Gastroesophageal sphincter (tissue), 4 donors: ENCODE measurements at regions not wholly inside any gene's neighbourhood (a gene's known extent, or its start where the extent isn't known, plus 50 kb on each side); places are given as distances from the start of the nearest gene placed in this dataset.

Experiments
- ATAC-seq: fragments of 150-250 bp; one replicate; pipeline ENCODE4 v1.9.1; 2016; ENCODE audit warnings: mild to moderate bottlenecking, moderate library complexity
- H3K27ac ChIP-seq, 4 donors: fragments of 200-600 bp; sonication (generic) in 3 of 4; 1 replicate in 3 of 4; 2 replicates in 1 of 4; pipeline ENCODE4 v1.5.1; 2016 to 2019
- H3K27me3 ChIP-seq: fragments of 200-600 bp; sonication (generic); one replicate; pipeline ENCODE4 v1.5.1; 2019
- H3K36me3 ChIP-seq, 2 donors: fragments of 200-600 bp; sonication (generic); one replicate each; pipeline ENCODE4 v1.5.1; 2019; ENCODE audit warnings: control low read depth in 1 of 2
- H3K4me1 ChIP-seq, 3 donors: fragments of 200-600 bp; sonication (generic); 1 replicate in 2 of 3; 2 replicates in 1 of 3; pipeline ENCODE4 v1.5.1; 2016 to 2019; ENCODE audit warnings: control low read depth in 2 of 3
- H3K4me3 ChIP-seq, 2 donors: fragments of 200-600 bp; sonication (generic); one replicate each; pipeline ENCODE4 v1.5.1; 2019; ENCODE audit warnings: mild to moderate bottlenecking in 1 of 2, moderate library complexity in 1 of 2
- H3K9me3 ChIP-seq, 3 donors: fragments of 200-600 bp; sonication (generic); one replicate each; pipeline ENCODE4 v1.5.1; 2017 to 2019; ENCODE audit warnings: control low read depth in 2 of 3
- EP300 ChIP-seq: sonication (generic); formaldehyde crosslinking; IDR thresholded peaks from one replicate; pipeline ENCODE4 v1.6.1; 2017; ENCODE audit warnings: antibody characterized with exemption, mild to moderate bottlenecking
- POLR2A ChIP-seq, 2 donors: fragments of 450-650 bp; IDR thresholded peaks; one replicate each; pipeline ENCODE4 v1.6.1; 2017; ENCODE audit warnings: antibody characterized with exemption in 2 of 2, mild to moderate bottlenecking in 2 of 2, moderate library complexity in 1 of 2
- POLR2AphosphoS5 ChIP-seq: sonication (generic); formaldehyde crosslinking; IDR thresholded peaks from one replicate; pipeline ENCODE4 v1.6.1; 2017; ENCODE audit warnings: antibody characterized with exemption
- WGBS, 2 donors: methylation state at CpG; one replicate each; pipeline ENCODE4 v1.1.5; 2018; ENCODE audit warnings: low coverage in 1 of 2; 5-methylcytosine and 5-hydroxymethylcytosine counted together
- TF ChIP-seq, protein P1 (sequence below), 4 experiments: fragments of 200-600 bp in 2 of 4; fragments of 450-650 bp in 2 of 4; sonication (generic) in 1 of 4; IDR thresholded peaks; one replicate each; pipeline ENCODE4 v1.5.1; 2017 to 2019; ENCODE audit warnings: antibody characterized with exemption in 4 of 4, mild to moderate bottlenecking in 2 of 4, moderate library complexity in 2 of 4

DNA sequence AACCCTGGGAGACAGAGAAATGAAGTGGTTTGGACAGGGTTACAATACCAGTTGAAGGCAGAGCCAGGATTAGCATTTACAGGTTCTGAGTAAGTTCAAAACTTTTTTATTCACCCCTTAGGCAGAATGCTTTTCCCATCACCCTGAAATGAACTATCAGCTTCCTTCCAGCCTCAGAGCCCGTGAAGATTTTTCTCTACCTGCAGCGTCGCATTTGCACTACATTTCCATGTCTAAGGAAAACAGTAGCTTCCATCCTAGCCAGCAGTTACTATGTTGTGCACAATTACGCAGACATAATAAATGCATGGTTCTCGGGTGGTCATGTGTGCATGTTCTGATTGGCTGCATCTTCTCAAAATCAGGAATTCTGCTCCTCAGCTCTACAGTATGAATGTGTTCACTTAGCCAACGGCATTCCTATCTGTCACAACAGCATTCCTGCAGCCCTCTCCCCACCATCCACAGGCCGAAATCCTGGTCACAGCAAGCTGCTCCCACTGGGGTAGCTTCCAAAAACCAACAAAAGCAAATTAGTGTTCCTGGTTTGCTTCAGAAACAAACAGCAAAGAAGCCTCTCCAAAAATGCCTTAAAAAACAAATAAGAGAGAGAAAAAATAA, 510.8 kb upstream of the SEMA6D start:
- Histone ChIP-seq H3K27ac (no peak overlapping the region), H3K4me3 (no peak overlapping the region), H3K9me3 (no peaks in the 10 kb centered on the region), H3K4me1 (no peaks in the 10 kb centered on the region), H3K36me3 (no peaks in the 10 kb centered on the region), H3K27me3 (no peaks in the 10 kb centered on the region)
- ATAC-seq, result no peak
- TF ChIP-seq EP300, result no peak
- no peak for TF ChIP-seq POLR2A (IDR thresholded peaks at IDR 0.05)
- no peak for TF ChIP-seq POLR2AphosphoS5
- TF ChIP-seq, protein P1, sequence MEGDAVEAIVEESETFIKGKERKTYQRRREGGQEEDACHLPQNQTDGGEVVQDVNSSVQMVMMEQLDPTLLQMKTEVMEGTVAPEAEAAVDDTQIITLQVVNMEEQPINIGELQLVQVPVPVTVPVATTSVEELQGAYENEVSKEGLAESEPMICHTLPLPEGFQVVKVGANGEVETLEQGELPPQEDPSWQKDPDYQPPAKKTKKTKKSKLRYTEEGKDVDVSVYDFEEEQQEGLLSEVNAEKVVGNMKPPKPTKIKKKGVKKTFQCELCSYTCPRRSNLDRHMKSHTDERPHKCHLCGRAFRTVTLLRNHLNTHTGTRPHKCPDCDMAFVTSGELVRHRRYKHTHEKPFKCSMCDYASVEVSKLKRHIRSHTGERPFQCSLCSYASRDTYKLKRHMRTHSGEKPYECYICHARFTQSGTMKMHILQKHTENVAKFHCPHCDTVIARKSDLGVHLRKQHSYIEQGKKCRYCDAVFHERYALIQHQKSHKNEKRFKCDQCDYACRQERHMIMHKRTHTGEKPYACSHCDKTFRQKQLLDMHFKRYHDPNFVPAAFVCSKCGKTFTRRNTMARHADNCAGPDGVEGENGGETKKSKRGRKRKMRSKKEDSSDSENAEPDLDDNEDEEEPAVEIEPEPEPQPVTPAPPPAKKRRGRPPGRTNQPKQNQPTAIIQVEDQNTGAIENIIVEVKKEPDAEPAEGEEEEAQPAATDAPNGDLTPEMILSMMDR (IDR thresholded peaks at IDR 0.05), result no peak
- WGBS, 2 donors, result 90 to 92% methylated on average over 6 of the region's 7 CpGs

DNA sequence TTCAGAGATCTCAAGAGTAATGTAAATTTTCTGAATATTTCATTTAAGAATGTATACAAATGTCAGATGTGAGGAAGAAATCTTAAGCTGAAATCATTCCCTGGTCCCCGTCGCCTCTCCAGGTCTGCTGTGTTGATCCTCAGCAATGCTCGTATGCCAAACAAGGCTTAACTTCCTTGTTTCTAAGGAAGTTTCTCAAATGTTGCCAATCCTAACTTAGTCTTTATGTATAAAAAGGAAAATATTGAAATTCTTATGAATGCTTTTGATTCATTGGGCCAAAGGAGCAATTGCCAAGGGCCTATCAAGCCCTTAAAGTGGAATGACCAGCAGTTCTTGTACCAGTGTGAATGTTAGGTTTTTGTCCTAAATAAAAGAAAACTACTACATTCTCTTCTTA, 507.7 kb upstream of the SEMA6D start:
- Histone ChIP-seq H3K27ac (no peak overlapping the region), H3K4me3 (no peak overlapping the region), H3K4me1 (no peaks in the 10 kb centered on the region), H3K27me3 (no peaks in the 10 kb centered on the region), H3K9me3 (no peaks in the 10 kb centered on the region), H3K36me3 (no peaks in the 10 kb centered on the region)
- WGBS, 2 donors, result 44 to 55% methylated on average over 3 of the region's 3 CpGs
- TF ChIP-seq POLR2A (IDR thresholded peaks at IDR 0.05) (no peak), POLR2AphosphoS5 (no peak), EP300 (no peak)
- TF ChIP-seq, protein P1 (IDR thresholded peaks at IDR 0.05), result no peak
- no peak for ATAC-seq

DNA sequence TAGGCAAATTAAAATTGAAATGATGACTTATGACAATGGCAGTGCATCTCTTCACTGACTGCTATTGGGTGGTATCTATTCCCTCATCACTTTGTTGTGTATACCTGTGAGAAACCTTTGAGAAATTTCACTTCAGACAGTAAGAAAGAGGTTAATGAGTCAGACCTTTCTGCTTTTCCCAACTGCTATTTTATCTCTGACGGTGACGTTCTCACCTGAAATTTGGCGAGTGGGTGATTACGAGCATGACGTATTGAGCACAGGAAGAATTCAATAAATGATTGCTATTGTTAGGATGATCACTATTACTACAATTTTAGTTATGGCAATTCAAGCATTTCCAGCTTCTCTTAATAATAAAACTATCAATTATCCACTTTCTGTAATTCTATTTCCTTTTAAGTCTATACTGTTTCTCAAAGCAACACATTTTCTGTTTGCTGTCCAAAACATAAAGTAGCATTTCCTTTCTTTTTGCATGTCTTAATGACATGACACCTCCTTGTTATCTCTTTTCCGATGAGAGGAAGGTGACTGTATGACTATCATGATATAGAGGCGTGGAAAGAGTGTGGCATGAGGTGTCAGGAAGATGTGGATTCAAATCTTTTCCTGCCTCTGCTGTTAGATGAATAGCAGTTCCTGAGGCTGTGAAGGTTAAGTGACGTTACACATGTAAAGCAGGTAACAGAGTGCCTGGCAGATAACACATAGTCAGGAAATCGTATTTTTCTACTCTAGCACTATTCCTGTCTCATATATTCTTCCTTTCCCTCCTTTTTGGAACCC, 504.9 kb upstream of the SEMA6D start:
- Histone ChIP-seq H3K4me1 (no peaks in the 10 kb centered on the region), H3K4me3 (no peak overlapping the region), H3K27me3 (no peaks in the 10 kb centered on the region), H3K9me3 (no peaks in the 10 kb centered on the region), H3K36me3 (no peaks in the 10 kb centered on the region), H3K27ac (no peak overlapping the region)
- 71 to 78% methylated on average over 9 of the region's 9 CpGs for WGBS, 2 donors
- TF ChIP-seq EP300 (no peak), POLR2A (IDR thresholded peaks at IDR 0.05) (no peak), POLR2AphosphoS5 (no peak)
- TF ChIP-seq, protein P1 (IDR thresholded peaks at IDR 0.05), result no peak
- ATAC-seq, result no peak

DNA sequence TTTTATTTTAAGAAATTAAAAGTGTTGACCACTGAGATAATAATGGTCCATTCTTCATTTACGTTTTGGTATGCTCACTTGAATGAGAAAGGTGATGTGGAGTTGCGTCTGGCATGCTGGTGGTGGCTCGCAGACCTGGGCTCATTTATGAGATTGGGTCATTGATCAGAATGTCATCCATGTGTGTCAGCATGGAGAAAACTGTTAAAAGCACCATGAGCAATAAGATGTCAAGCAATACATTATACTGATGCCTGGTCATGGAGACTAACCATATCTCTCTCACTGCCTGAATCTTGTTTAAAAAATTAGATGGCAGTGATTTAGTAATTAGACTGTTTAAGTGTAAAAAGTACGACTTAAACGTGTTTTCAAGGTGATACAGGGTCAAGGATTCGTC, 503.4 kb upstream of the SEMA6D start:
- Histone ChIP-seq H3K9me3 (no peaks in the 10 kb centered on the region), H3K36me3 (no peaks in the 10 kb centered on the region), H3K4me1 (no peaks in the 10 kb centered on the region), H3K4me3 (no peak overlapping the region), H3K27ac (no peak overlapping the region), H3K27me3 (no peaks in the 10 kb centered on the region)
- TF ChIP-seq, protein P1 (IDR thresholded peaks at IDR 0.05), result no peak
- TF ChIP-seq EP300, result no peak
- TF ChIP-seq POLR2A (IDR thresholded peaks at IDR 0.05), result no peak
- no peak for TF ChIP-seq POLR2AphosphoS5
- 45 to 58% methylated on average over 5 to 6 of the region's 6 CpGs for WGBS, 2 donors
- ATAC-seq, result no peak

DNA sequence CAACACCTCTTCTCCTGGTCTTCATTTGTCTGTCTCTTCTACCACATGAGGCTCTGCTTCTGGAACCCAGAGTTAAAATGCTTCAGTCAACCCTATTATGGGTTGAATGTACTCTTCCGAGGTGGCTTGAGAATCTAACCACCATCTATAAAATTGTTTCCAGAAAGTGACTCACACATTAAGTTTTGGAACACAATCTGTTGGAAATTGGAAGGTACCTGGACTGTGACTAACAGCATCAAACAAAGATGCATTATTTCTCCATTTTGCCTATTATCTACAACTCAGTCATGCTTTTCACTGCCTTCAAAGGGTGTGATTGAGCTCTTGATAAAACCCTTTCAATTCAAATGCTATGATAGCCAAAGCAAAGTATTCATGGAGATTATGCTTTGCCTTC, 499.0 kb upstream of the SEMA6D start:
- 70 to 83% methylated on average over 1 of the region's 1 CpG for WGBS, 2 donors

More for the DNA sequence above, 499.0 kb upstream of the SEMA6D start:
- ATAC-seq, result no peak
- H3K27ac ChIP-seq, result no peak overlapping the region
- no peaks in the 10 kb centered on the region for H3K9me3 ChIP-seq
- TF ChIP-seq, protein P1 (IDR thresholded peaks at IDR 0.05), result no peak
- no peak for TF ChIP-seq POLR2A (IDR thresholded peaks at IDR 0.05)
- no peak for TF ChIP-seq EP300
- TF ChIP-seq POLR2AphosphoS5, result no peak
- H3K4me3 ChIP-seq, result no peak overlapping the region
- no peaks in the 10 kb centered on the region for H3K36me3 ChIP-seq
- no peaks in the 10 kb centered on the region for H3K27me3 ChIP-seq
- no peaks in the 10 kb centered on the region for H3K4me1 ChIP-seq
